ENCODE measurements at regions not wholly inside any gene's neighbourhood (a gene's known extent, or its start where the extent isn't known, plus 50 kb on each side); places are given as distances from the start of the nearest gene placed in this dataset.

GRCh38 chr10:83492004-83492403, 647.3 kb upstream of the GHITM start:
- Histone ChIP-seq H3K4me3 (replicated peaks in 1 of 2; ENCODE audit: low read depth in 1 of 2, low read length in 2 of 2) (no peak overlapping the region), H3K9me3 (ENCODE audit: control insufficient read depth in 1 of 2, insufficient read depth in 1 of 2, low read depth in 1 of 2, low read length in 2 of 2) (peaks cover 4 to 5% of the 10 kb centered on the region in 2 experiments; a peak in 2 of 4 replicates), H3K9ac (ENCODE audit: low read length) (no peak overlapping the region), H3K36me3 (ENCODE audit: control insufficient read depth in 1 of 2, insufficient read depth in 2 of 2, low read length in 2 of 2) (no peaks in the 10 kb centered on the region), H3K27ac (ENCODE audit: low read depth, low read length) (no peak overlapping the region), H4K20me1 (ENCODE audit: insufficient read depth) (no peaks in the 10 kb centered on the region), H3K79me2 (ENCODE audit: insufficient read depth, low read length) (no peaks in the 10 kb centered on the region), H3K9me2 (ENCODE audit: insufficient read depth) (no peaks in the 10 kb centered on the region), H3K4me1 (ENCODE audit: control insufficient read depth in 1 of 2, insufficient read depth in 2 of 2, low read length in 2 of 2) (no peaks in the 10 kb centered on the region), H3K4me2 (ENCODE audit: low read length) (no peak overlapping the region), H3K27me3 (ENCODE audit: insufficient read depth, low read length) (no peaks in the 10 kb centered on the region), H2AFZ (ENCODE audit: low read depth, low read length, poor library complexity, severe bottlenecking) (no peak overlapping the region)
- BruUV-seq (replicated peaks) = no TSS peak
- TF ChIP-seq MAX (IDR thresholded peaks at IDR 0.05) (no peak), REST (IDR thresholded peaks at IDR 0.05; ENCODE audit: low read depth) (no peak), EZH2 (IDR thresholded peaks at IDR 0.05) (no peak), ZBTB33 (IDR thresholded peaks at IDR 0.05; ENCODE audit: extremely low read depth, insufficient replicate concordance, low read length) (no peak), FOSL1 (IDR thresholded peaks at IDR 0.05; ENCODE audit: low read depth) (no peak)
- ATAC-seq (no peak), DNase-seq (ENCODE audit: low read depth, low spot score) (no peak)
- intact Hi-C loops (cut with micrococcal nuclease) = no loop called here
- POLR2A ChIA-PET = no interaction called here
- CTCF ChIA-PET = no interaction called here
- RAD21 ChIA-PET (ENCODE audit: low non-redundant PET in 1 of 2, low total read pairs in 2 of 2, uncharacterized antibody in 2 of 2, unreplicated experiment in 2 of 2) = no interaction called here

Measured in HCT116 (cell line).